ENCODE measurements at regions not wholly inside any gene's neighbourhood (a gene's known extent, or its start where the extent isn't known, plus 50 kb on each side); places are given as distances from the start of the nearest gene placed in this dataset.

- TF ChIP-seq CTCF (IDR thresholded peaks at IDR 0.05; ENCODE audit: insufficient read depth, low read depth, low read length) (no peak), EZH2 (IDR thresholded peaks at IDR 0.05; ENCODE audit: insufficient read depth, low read length) (no peak)
These were observed 237.0 kb downstream of the IKZF2 start for GRCh38 chr2:212914392-212914791.
